Stimulated activated memory B cell treated with anti-CD40 and anti-IgM and Interleukin-4, amounts not matched to agents 10 μg/mL and 1 μg/mL and 100 μg/mL, for 72 hours (primary cell): ENCODE measurements at regions not wholly inside any gene's neighbourhood (a gene's known extent, or its start where the extent isn't known, plus 50 kb on each side); places are given as distances from the start of the nearest gene placed in this dataset.

Source experiments
- ATAC-seq: fragments of 150-1000 bp; cut with Tn5 transposase; 2 replicates; pipeline ENCODE4 v1.10.0; 2021
- H3K27ac Mint-ChIP-seq: one replicate; pipeline ENCODE4 v1.8.0; 2022; ENCODE audit warnings: mild to moderate bottlenecking, mixed read lengths
- H3K27me3 Mint-ChIP-seq: one replicate; pipeline ENCODE4 v1.8.0; 2022; ENCODE audit warnings: mixed read lengths
- H3K36me3 Mint-ChIP-seq: one replicate; pipeline ENCODE4 v1.8.0; 2022; ENCODE audit warnings: mixed read lengths
- H3K4me1 Mint-ChIP-seq: one replicate; pipeline ENCODE4 v1.8.0; 2022; ENCODE audit warnings: mixed read lengths
- H3K4me3 Mint-ChIP-seq: one replicate; pipeline ENCODE4 v1.8.0; 2022; ENCODE audit warnings: mild to moderate bottlenecking, moderate library complexity, mixed read lengths
- H3K9me3 Mint-ChIP-seq: one replicate; pipeline ENCODE4 v1.8.0; 2022; ENCODE audit warnings: mixed read lengths

- H3K36me3 Mint-ChIP-seq = peaks cover 12% of the 10 kb centered on the region
- ATAC-seq = no peak
- H3K27me3 Mint-ChIP-seq = no peaks in the 10 kb centered on the region
- H3K4me3 Mint-ChIP-seq = no peak overlapping the region
- peaks cover 6% of the 10 kb centered on the region for H3K9me3 Mint-ChIP-seq
- H3K27ac Mint-ChIP-seq = no peak overlapping the region
- H3K4me1 Mint-ChIP-seq = no peaks in the 10 kb centered on the region
These were observed 50.2 kb upstream of the PLET1 start for GRCh38 chr11:112310848-112311247.

- no peaks in the 10 kb centered on the region for H3K4me1 Mint-ChIP-seq
- H3K4me3 Mint-ChIP-seq = no peak overlapping the region
- no peaks in the 10 kb centered on the region for H3K27me3 Mint-ChIP-seq
- ATAC-seq = no peak
- no peaks in the 10 kb centered on the region for H3K9me3 Mint-ChIP-seq
- H3K36me3 Mint-ChIP-seq = peaks cover 13% of the 10 kb centered on the region
- no peak overlapping the region for H3K27ac Mint-ChIP-seq
These were observed 54.5 kb upstream of the PLET1 start for GRCh38 chr11:112315057-112315720.

- H3K27me3 Mint-ChIP-seq = no peaks in the 10 kb centered on the region
- peaks cover 13% of the 10 kb centered on the region for H3K36me3 Mint-ChIP-seq
- H3K4me3 Mint-ChIP-seq = no peak overlapping the region
- no peak overlapping the region for H3K27ac Mint-ChIP-seq
- no peaks in the 10 kb centered on the region for H3K4me1 Mint-ChIP-seq
- ATAC-seq = no peak
- H3K9me3 Mint-ChIP-seq = no peaks in the 10 kb centered on the region
These were observed 55.4 kb upstream of the PLET1 start for GRCh38 chr11:112315861-112316739.

GRCh38 chr11:112316971-112317370, 56.3 kb upstream of the PLET1 start:
- H3K9me3 Mint-ChIP-seq = no peaks in the 10 kb centered on the region
- peaks cover 13% of the 10 kb centered on the region for H3K36me3 Mint-ChIP-seq
- H3K4me3 Mint-ChIP-seq = no peak overlapping the region
- H3K27me3 Mint-ChIP-seq = no peaks in the 10 kb centered on the region
- no peak overlapping the region for H3K27ac Mint-ChIP-seq
- ATAC-seq = no peak
- no peaks in the 10 kb centered on the region for H3K4me1 Mint-ChIP-seq

- Mint-ChIP-seq H3K4me3 (no peak overlapping the region), H3K36me3 (peaks cover 13% of the 10 kb centered on the region), H3K27me3 (no peaks in the 10 kb centered on the region), H3K27ac (no peak overlapping the region), H3K9me3 (no peaks in the 10 kb centered on the region), H3K4me1 (no peaks in the 10 kb centered on the region)
- ATAC-seq = no peak
These were observed 57.5 kb upstream of the PLET1 start for GRCh38 chr11:112318184-112318591.

GRCh38 chr11:112318661-112319060, 58.0 kb upstream of the PLET1 start:
- Mint-ChIP-seq H3K27me3 (no peaks in the 10 kb centered on the region), H3K36me3 (peaks cover 13% of the 10 kb centered on the region), H3K4me1 (no peaks in the 10 kb centered on the region), H3K9me3 (no peaks in the 10 kb centered on the region), H3K27ac (no peak overlapping the region), H3K4me3 (no peak overlapping the region)
- ATAC-seq = no peak

- ATAC-seq = no peak
- no peaks in the 10 kb centered on the region for H3K9me3 Mint-ChIP-seq
- H3K4me1 Mint-ChIP-seq = no peaks in the 10 kb centered on the region
- no peaks in the 10 kb centered on the region for H3K27me3 Mint-ChIP-seq
- peaks cover 13% of the 10 kb centered on the region for H3K36me3 Mint-ChIP-seq
- H3K4me3 Mint-ChIP-seq = no peak overlapping the region
- no peak overlapping the region for H3K27ac Mint-ChIP-seq
These were observed 60.0 kb upstream of the PLET1 start for GRCh38 chr11:112320668-112321067.

- Mint-ChIP-seq H3K4me3 (no peak overlapping the region), H3K27ac (no peak overlapping the region), H3K36me3 (peaks cover 13% of the 10 kb centered on the region), H3K27me3 (no peaks in the 10 kb centered on the region), H3K9me3 (peaks cover 2% of the 10 kb centered on the region), H3K4me1 (no peaks in the 10 kb centered on the region)
- no peak for ATAC-seq
These were observed 61.0 kb upstream of the PLET1 start for GRCh38 chr11:112321501-112322172.

GRCh38 chr11:112322173-112322790, 61.6 kb upstream of the PLET1 start:
- no peak for ATAC-seq
- Mint-ChIP-seq H3K9me3 (peaks cover 5% of the 10 kb centered on the region), H3K4me3 (no peak overlapping the region), H3K27me3 (no peaks in the 10 kb centered on the region), H3K27ac (no peak overlapping the region), H3K36me3 (peaks cover 13% of the 10 kb centered on the region), H3K4me1 (no peaks in the 10 kb centered on the region)

GRCh38 chr11:112334381-112334780, 73.7 kb upstream of the PLET1 start:
- Mint-ChIP-seq H3K4me1 (no peaks in the 10 kb centered on the region), H3K36me3 (peaks cover 16% of the 10 kb centered on the region), H3K4me3 (no peak overlapping the region), H3K27ac (no peak overlapping the region), H3K27me3 (no peaks in the 10 kb centered on the region), H3K9me3 (no peaks in the 10 kb centered on the region)
- ATAC-seq = no peak

GRCh38 chr11:112336356-112336886, 75.8 kb upstream of the PLET1 start:
- no peak overlapping the region for H3K27ac Mint-ChIP-seq
- peaks cover 6% of the 10 kb centered on the region for H3K36me3 Mint-ChIP-seq
- H3K27me3 Mint-ChIP-seq = no peaks in the 10 kb centered on the region
- no peaks in the 10 kb centered on the region for H3K9me3 Mint-ChIP-seq
- H3K4me3 Mint-ChIP-seq = no peak overlapping the region
- no peak for ATAC-seq
- H3K4me1 Mint-ChIP-seq = no peaks in the 10 kb centered on the region

GRCh38 chr11:112339566-112339965, 78.9 kb upstream of the PLET1 start:
- no peak for ATAC-seq
- Mint-ChIP-seq H3K9me3 (no peaks in the 10 kb centered on the region), H3K4me3 (no peak overlapping the region), H3K27ac (no peak overlapping the region), H3K36me3 (peaks cover 13% of the 10 kb centered on the region), H3K4me1 (no peaks in the 10 kb centered on the region), H3K27me3 (no peaks in the 10 kb centered on the region)

- H3K9me3 Mint-ChIP-seq = no peaks in the 10 kb centered on the region
- peaks cover 7% of the 10 kb centered on the region for H3K36me3 Mint-ChIP-seq
- no peaks in the 10 kb centered on the region for H3K27me3 Mint-ChIP-seq
- H3K4me1 Mint-ChIP-seq = no peaks in the 10 kb centered on the region
- H3K27ac Mint-ChIP-seq = no peak overlapping the region
- no peak overlapping the region for H3K4me3 Mint-ChIP-seq
- no peak for ATAC-seq
These were observed 82.8 kb upstream of the PLET1 start for GRCh38 chr11:112343368-112344039.

- Mint-ChIP-seq H3K4me1 (no peaks in the 10 kb centered on the region), H3K4me3 (no peak overlapping the region)
- ATAC-seq = no peak
These were observed 83.4 kb upstream of the PLET1 start for GRCh38 chr11:112344040-112344413.

GRCh38 chr11:112345166-112345565, 84.5 kb upstream of the PLET1 start:
- H3K36me3 Mint-ChIP-seq = peaks cover 7% of the 10 kb centered on the region
- no peak overlapping the region for H3K27ac Mint-ChIP-seq
- H3K9me3 Mint-ChIP-seq = no peaks in the 10 kb centered on the region
- H3K27me3 Mint-ChIP-seq = no peaks in the 10 kb centered on the region
- ATAC-seq = no peak
- H3K4me3 Mint-ChIP-seq = no peak overlapping the region
- no peaks in the 10 kb centered on the region for H3K4me1 Mint-ChIP-seq

More at GRCh38 chr11:112344040-112344413, 83.4 kb upstream of the PLET1 start:
- H3K36me3 Mint-ChIP-seq = peaks cover 7% of the 10 kb centered on the region
- H3K27ac Mint-ChIP-seq = no peak overlapping the region
- H3K27me3 Mint-ChIP-seq = no peaks in the 10 kb centered on the region
- no peaks in the 10 kb centered on the region for H3K9me3 Mint-ChIP-seq
